ENCODE measurements at regions not wholly inside any gene's neighbourhood (a gene's known extent, or its start where the extent isn't known, plus 50 kb on each side); places are given as distances from the start of the nearest gene placed in this dataset.

DNA sequence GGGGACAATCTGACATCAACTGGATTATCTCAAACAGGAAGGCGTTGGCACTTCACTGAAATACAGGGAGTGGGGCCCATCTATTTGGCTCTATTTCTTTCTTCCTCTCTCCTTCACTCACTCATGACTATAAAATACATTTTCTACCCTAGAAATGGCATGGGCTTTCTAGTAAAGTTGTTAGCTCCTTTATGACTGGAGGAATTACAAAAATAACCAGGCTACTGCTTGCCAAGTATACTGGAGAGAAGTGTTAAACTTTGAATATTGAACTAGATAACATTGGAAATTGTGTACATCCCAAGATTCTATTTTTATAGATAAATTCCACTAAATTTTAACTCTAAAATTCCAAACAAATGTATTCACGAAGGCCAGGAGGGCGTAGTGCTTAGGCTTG lies 255.7 kb upstream of the SORCS1 start:
- Histone ChIP-seq H3K4me1 (no peaks in the 10 kb centered on the region), H3K9me3 (no peaks in the 10 kb centered on the region), H3K4me3 (no peak overlapping the region), H3K27ac (no peak overlapping the region), H3K36me3 (no peaks in the 10 kb centered on the region), H3K27me3 (no peaks in the 10 kb centered on the region)
- TF ChIP-seq, protein P1, sequence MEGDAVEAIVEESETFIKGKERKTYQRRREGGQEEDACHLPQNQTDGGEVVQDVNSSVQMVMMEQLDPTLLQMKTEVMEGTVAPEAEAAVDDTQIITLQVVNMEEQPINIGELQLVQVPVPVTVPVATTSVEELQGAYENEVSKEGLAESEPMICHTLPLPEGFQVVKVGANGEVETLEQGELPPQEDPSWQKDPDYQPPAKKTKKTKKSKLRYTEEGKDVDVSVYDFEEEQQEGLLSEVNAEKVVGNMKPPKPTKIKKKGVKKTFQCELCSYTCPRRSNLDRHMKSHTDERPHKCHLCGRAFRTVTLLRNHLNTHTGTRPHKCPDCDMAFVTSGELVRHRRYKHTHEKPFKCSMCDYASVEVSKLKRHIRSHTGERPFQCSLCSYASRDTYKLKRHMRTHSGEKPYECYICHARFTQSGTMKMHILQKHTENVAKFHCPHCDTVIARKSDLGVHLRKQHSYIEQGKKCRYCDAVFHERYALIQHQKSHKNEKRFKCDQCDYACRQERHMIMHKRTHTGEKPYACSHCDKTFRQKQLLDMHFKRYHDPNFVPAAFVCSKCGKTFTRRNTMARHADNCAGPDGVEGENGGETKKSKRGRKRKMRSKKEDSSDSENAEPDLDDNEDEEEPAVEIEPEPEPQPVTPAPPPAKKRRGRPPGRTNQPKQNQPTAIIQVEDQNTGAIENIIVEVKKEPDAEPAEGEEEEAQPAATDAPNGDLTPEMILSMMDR (IDR thresholded peaks at IDR 0.05): no peak
- TF ChIP-seq POLR2A (IDR thresholded peaks at IDR 0.05): no peak
- intact Hi-C loops (cut with DNase I; ENCODE audit: low total_unique reads): no loop called here
- no peak for DNase-seq

DNA sequence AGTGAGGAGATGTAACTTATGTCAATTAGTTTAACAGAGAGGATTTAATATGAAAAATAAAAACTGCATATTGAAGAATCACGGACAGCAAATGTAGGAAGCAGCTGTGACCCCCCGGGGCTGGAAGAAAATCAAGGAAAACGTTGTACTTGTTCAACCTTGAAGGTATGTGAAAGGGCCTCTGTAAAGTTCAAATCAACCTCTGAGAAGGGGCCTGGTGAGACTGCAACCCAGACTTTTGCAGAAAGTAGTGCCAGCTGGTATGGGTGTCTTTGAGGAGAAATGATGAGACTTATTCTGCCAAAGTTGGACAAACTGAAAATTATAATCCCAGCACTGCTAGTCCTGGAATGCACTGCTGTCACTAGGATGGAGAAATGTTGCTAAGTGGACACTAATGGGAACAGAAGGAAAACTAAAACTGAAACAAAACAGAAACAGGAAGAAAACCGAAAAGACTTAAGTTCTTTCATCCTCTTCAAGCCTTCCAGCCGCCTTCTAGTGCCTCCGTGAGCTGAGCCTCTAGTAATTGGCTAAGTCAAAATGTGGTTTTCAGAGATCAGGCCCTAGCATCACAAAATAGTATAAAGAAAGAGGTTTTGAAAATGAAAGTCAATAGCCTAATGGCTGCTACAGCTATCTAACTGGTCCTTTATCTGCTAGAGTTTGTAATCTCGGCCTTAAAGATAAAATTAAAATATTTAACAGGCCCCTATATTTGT lies 253.7 kb upstream of the SORCS1 start:
- intact Hi-C loops (cut with DNase I; ENCODE audit: low total_unique reads): no loop called here
- no peaks in the 10 kb centered on the region for H3K27me3 ChIP-seq
- TF ChIP-seq, protein P1 (IDR thresholded peaks at IDR 0.05): no peak
- no peak for TF ChIP-seq POLR2A (IDR thresholded peaks at IDR 0.05)
- H3K36me3 ChIP-seq: no peaks in the 10 kb centered on the region
- H3K9me3 ChIP-seq: no peaks in the 10 kb centered on the region
- no peak overlapping the region for H3K4me3 ChIP-seq
- H3K27ac ChIP-seq: no peak overlapping the region
- H3K4me1 ChIP-seq: no peaks in the 10 kb centered on the region
- DNase-seq: no peak

DNA sequence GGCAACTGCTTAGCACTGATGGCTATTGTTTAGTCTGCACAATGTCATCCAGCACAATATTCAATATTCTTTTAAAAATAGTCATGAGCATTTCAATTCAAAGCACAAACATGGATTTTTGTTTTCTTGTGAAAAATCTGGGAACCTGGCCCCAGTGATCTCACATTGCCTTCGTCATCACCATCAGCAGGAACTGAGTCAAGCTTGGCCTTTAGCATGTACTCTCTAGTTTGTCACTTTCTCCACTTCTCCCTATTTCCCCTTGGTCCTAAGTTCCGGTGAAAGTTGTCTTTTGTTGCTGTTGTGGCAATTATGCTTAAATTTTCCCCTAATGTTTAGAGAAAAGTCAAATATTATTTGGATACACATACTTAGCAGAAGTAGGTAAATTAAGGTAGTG lies 252.9 kb upstream of the SORCS1 start:
- H3K4me1 ChIP-seq: no peaks in the 10 kb centered on the region
- H3K9me3 ChIP-seq: no peaks in the 10 kb centered on the region
- intact Hi-C loops (cut with DNase I; ENCODE audit: low total_unique reads): no loop called here
- no peaks in the 10 kb centered on the region for H3K27me3 ChIP-seq
- no peak for TF ChIP-seq POLR2A (IDR thresholded peaks at IDR 0.05)
- TF ChIP-seq, protein P1 (IDR thresholded peaks at IDR 0.05): no peak
- no peaks in the 10 kb centered on the region for H3K36me3 ChIP-seq
- no peak overlapping the region for H3K4me3 ChIP-seq
- no peak for DNase-seq
- no peak overlapping the region for H3K27ac ChIP-seq

GRCh38 chr10:107415446-107415845 lies 250.9 kb upstream of the SORCS1 start:
- no peak for DNase-seq
- no peaks in the 10 kb centered on the region for H3K27me3 ChIP-seq
- H3K36me3 ChIP-seq: no peaks in the 10 kb centered on the region
- TF ChIP-seq, protein P1 (IDR thresholded peaks at IDR 0.05): no peak
- no peak for TF ChIP-seq POLR2A (IDR thresholded peaks at IDR 0.05)
- H3K27ac ChIP-seq: no peak overlapping the region
- H3K4me3 ChIP-seq: no peak overlapping the region
- H3K4me1 ChIP-seq: no peaks in the 10 kb centered on the region
- H3K9me3 ChIP-seq: no peaks in the 10 kb centered on the region
- intact Hi-C loops (cut with DNase I; ENCODE audit: low total_unique reads): no loop called here

DNA sequence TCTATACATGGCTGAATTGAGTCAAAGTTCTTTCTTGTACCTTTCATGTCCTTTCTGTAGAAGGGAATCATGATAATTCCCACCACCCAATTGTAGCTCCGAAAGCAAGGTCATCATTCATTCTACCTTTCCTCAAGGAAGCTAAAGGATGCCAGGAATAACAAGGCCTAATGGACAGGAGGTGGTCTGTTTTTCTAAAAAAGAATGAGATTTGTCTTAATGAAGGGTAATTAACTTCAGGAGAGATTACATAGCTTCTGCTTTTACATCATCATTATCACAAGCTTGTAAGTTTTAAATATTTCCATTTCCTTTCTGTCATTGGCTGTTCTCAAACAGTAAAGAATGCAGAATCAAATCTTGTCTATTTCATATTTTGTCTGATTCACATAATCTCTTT lies 249.5 kb upstream of the SORCS1 start:
- Histone ChIP-seq H3K27me3 (no peaks in the 10 kb centered on the region), H3K4me3 (no peak overlapping the region), H3K36me3 (no peaks in the 10 kb centered on the region), H3K27ac (no peak overlapping the region), H3K9me3 (no peaks in the 10 kb centered on the region), H3K4me1 (no peaks in the 10 kb centered on the region)
- TF ChIP-seq POLR2A (IDR thresholded peaks at IDR 0.05): no peak
- TF ChIP-seq, protein P1 (IDR thresholded peaks at IDR 0.05): no peak
- intact Hi-C loops (cut with DNase I; ENCODE audit: low total_unique reads): no loop called here
- no peak for DNase-seq

Data from uterus (tissue), 3 donors.